AG08396 (cell line): ENCODE measurements at regions not wholly inside any gene's neighbourhood (a gene's known extent, or its start where the extent isn't known, plus 50 kb on each side); places are given as distances from the start of the nearest gene placed in this dataset.
"Not testable (repeated sequence)": the region's sequence is repeated elsewhere in the genome, so short reads cannot be mapped to it uniquely, and the experiment has no call there.

Experiments used
- DNase-seq: peaks from one replicate; pipeline ENCODE4 v3.0.0; 2012; ENCODE audit warnings: low spot score, mixed read lengths

GRCh38 chr6:76843054-76843822 lies 620.1 kb downstream of the HTR1B start:
- DNase-seq, result no peak

GRCh38 chr6:76840865-76841264 lies 622.4 kb downstream of the HTR1B start:
- no peak for DNase-seq

GRCh38 chr6:76840041-76840745 lies 623.1 kb downstream of the HTR1B start:
- DNase-seq, result no peak

- DNase-seq, result no peak
Measured at GRCh38 chr6:76839505-76839904, 623.8 kb downstream of the HTR1B start.

- no peak for DNase-seq
Measured at GRCh38 chr6:76837564-76837963, 625.7 kb downstream of the HTR1B start.

- no peak for DNase-seq
Measured at GRCh38 chr6:76835695-76836094, 627.6 kb downstream of the HTR1B start.

GRCh38 chr6:76835293-76835692 lies 628.0 kb downstream of the HTR1B start:
- DNase-seq, result no peak

- no peak for DNase-seq
Measured at GRCh38 chr6:76834399-76834798, 628.9 kb downstream of the HTR1B start.

GRCh38 chr6:76831299-76831698 lies 632.0 kb downstream of the HTR1B start:
- DNase-seq, result no peak

- not testable (repeated sequence) for DNase-seq
Measured at GRCh38 chr6:76823578-76823977, 639.7 kb downstream of the HTR1B start.

GRCh38 chr6:76818451-76818850 lies 644.8 kb downstream of the HTR1B start:
- DNase-seq, result no peak

GRCh38 chr6:76817429-76817828 lies 645.9 kb downstream of the HTR1B start:
- DNase-seq, result no peak

GRCh38 chr6:76814496-76815458 lies 648.5 kb downstream of the HTR1B start:
- no peak for DNase-seq

GRCh38 chr6:76810286-76810685 lies 653.0 kb downstream of the HTR1B start:
- no peak for DNase-seq

GRCh38 chr6:76803038-76803580 lies 660.2 kb downstream of the HTR1B start:
- DNase-seq, result no peak

- DNase-seq, result no peak
Measured at GRCh38 chr6:76792394-76792793, 670.9 kb downstream of the HTR1B start.

- DNase-seq, result no peak
Measured at GRCh38 chr6:76790881-76791280, 672.4 kb downstream of the HTR1B start.

- DNase-seq, result no peak
Measured at GRCh38 chr6:76790045-76790796, 673.1 kb downstream of the HTR1B start.

- no peak for DNase-seq
Measured at GRCh38 chr6:76789580-76789979, 673.7 kb downstream of the HTR1B start.

- DNase-seq, result no peak
Measured at GRCh38 chr6:76788155-76788554, 675.1 kb downstream of the HTR1B start.

- DNase-seq, result no peak
Measured at GRCh38 chr6:76779068-76779467, 684.2 kb downstream of the HTR1B start.
